Endothelial cell of umbilical vein (primary cell): ENCODE measurements at regions not wholly inside any gene's neighbourhood (a gene's known extent, or its start where the extent isn't known, plus 50 kb on each side); places are given as distances from the start of the nearest gene placed in this dataset.

ENCODE experiments used
- BruUV-seq: library from RNA; stranded (reverse); fragments of 400-500 nt; replicated peaks from 2 replicates; lab custom pipeline; 2021; lab: Mats Ljungman, UMichigan
- CTCF ChIA-PET: fragments of 300-600, 350-600 bp; sonication (Branson Sonifier 250); formaldehyde crosslinking; loops from one replicate; lab custom pipeline; 2021; ENCODE audit warnings: antibody characterized with exemption, inconsistent platforms; lab: Charles Lee
- POLR2A ChIA-PET: fragments of 300-600, 350-600 bp; sonication (Branson Sonifier 250); formaldehyde crosslinking; loops from one replicate; lab custom pipeline; 2021; ENCODE audit warnings: antibody characterized with exemption, inconsistent platforms; lab: Charles Lee
- DNase-seq: peaks from one replicate; pipeline ENCODE4 v3.0.0-alpha.2; 2011; ENCODE audit warnings: low read depth, low spot score
- FAIRE-seq: peaks from 2 replicates; lab custom pipeline; 2011; peaks lifted over from hg19 to GRCh38; lab: Jason Lieb, UNC
- H2AFZ ChIP-seq: 2 replicates; pipeline ENCODE4 v1.6.0; 2012; ENCODE audit warnings: low read depth, low read length, control low read depth, inconsistent platforms
- H3K27ac ChIP-seq: 2 replicates; pipeline ENCODE4 v1.5.1; 2011; ENCODE audit warnings: low read depth, mild to moderate bottlenecking, control low read depth, low read length, moderate library complexity; ENCODE audit not compliant: insufficient read depth
- H3K27me3 ChIP-seq, 2 experiments: 2 replicates each; pipeline versions ENCODE4 v1.6.0 to v1.6.1; 2011; ENCODE audit warnings: low read length in 2 of 2, mixed read lengths in 1 of 2; ENCODE audit not compliant: control insufficient read depth in 2 of 2, insufficient read depth in 2 of 2
- H3K36me3 ChIP-seq, 2 experiments: 2 replicates in 1 of 2; 3 replicates in 1 of 2; pipeline ENCODE4 v1.5.1; 2011; ENCODE audit warnings: low read length in 2 of 2, mild to moderate bottlenecking in 1 of 2, moderate library complexity in 1 of 2; ENCODE audit not compliant: control insufficient read depth in 2 of 2, insufficient read depth in 2 of 2; ENCODE audit errors: extremely low read depth in 1 of 2
- H3K4me1 ChIP-seq: 3 replicates; pipeline ENCODE4 v1.5.1; 2011; ENCODE audit warnings: mild to moderate bottlenecking, low read length; ENCODE audit not compliant: control insufficient read depth, insufficient read depth; ENCODE audit errors: extremely low read depth
- H3K4me2 ChIP-seq: 2 replicates; pipeline ENCODE4 v1.6.1; 2011; ENCODE audit warnings: low read length, control low read depth, mixed read lengths; ENCODE audit not compliant: insufficient read depth
- H3K4me3 ChIP-seq, 3 experiments: fragments of 200-600 bp in 1 of 3; sonication (generic), shearing (Covaris generic) in 1 of 3; replicated peaks in 1 of 3; 2 replicates each; pipeline ENCODE4 v1.5.1; 2011 to 2016; ENCODE audit warnings: control low read depth in 3 of 3, low read length in 3 of 3, mild to moderate bottlenecking in 2 of 3, inconsistent platforms in 1 of 3, low read depth in 1 of 3, moderate library complexity in 1 of 3; ENCODE audit not compliant: insufficient read depth in 1 of 3
- H3K79me2 ChIP-seq: 2 replicates; pipeline ENCODE4 v1.6.0; 2012; ENCODE audit warnings: low read length, inconsistent platforms; ENCODE audit not compliant: control insufficient read depth, insufficient read depth
- H3K9ac ChIP-seq: replicated peaks from 2 replicates; pipeline ENCODE3; 2011; ENCODE audit warnings: low read length, control low read depth; ENCODE audit not compliant: insufficient read depth; ENCODE audit errors: extremely low read depth
- H3K9me1 ChIP-seq: replicated peaks from 3 replicates; pipeline ENCODE4 v1.6.0; 2011; ENCODE audit warnings: mild to moderate bottlenecking, low read length; ENCODE audit not compliant: control insufficient read depth, insufficient read depth; ENCODE audit errors: extremely low read depth
- H3K9me3 ChIP-seq: replicated peaks from 2 replicates; pipeline ENCODE4 v1.5.1; 2012; ENCODE audit warnings: low read length, inconsistent platforms; ENCODE audit not compliant: control insufficient read depth, insufficient read depth
- H4K20me1 ChIP-seq: replicated peaks from 2 replicates; pipeline ENCODE3; 2011; ENCODE audit warnings: mild to moderate bottlenecking, low read length; ENCODE audit not compliant: control insufficient read depth, insufficient read depth; ENCODE audit errors: extremely low read depth
- EZH2 ChIP-seq: IDR thresholded peaks from 2 replicates; pipeline ENCODE4 v1.6.1; 2012; ENCODE audit warnings: borderline replicate concordance, low read depth, mild to moderate bottlenecking, moderate library complexity, low read length, inconsistent platforms; ENCODE audit not compliant: severe bottlenecking
- FOS ChIP-seq: IDR thresholded peaks from 2 replicates; pipeline ENCODE4 v1.6.1; 2011; ENCODE audit warnings: mild to moderate bottlenecking, low read length, moderate library complexity, borderline replicate concordance; ENCODE audit not compliant: insufficient read depth
- GATA2 ChIP-seq: IDR thresholded peaks from 2 replicates; pipeline ENCODE4 v1.7.0; 2011; ENCODE audit warnings: low read depth, mild to moderate bottlenecking, moderate library complexity, mixed read lengths, low read length; ENCODE audit not compliant: insufficient read length, insufficient read depth
- MYC ChIP-seq: IDR thresholded peaks from one replicate; pipeline ENCODE4 v1.6.1; 2011; ENCODE audit warnings: mild to moderate bottlenecking, low read depth, low read length
- POLR2A ChIP-seq: IDR thresholded peaks from 2 replicates; pipeline ENCODE4 v1.6.1; 2012; ENCODE audit warnings: low read depth, mild to moderate bottlenecking, control low read depth, low read length
- POLR2AphosphoS5 ChIP-seq: IDR thresholded peaks from 2 replicates; pipeline ENCODE4 v1.6.1; 2012; ENCODE audit warnings: low read depth, mild to moderate bottlenecking, control low read depth, low read length, moderate library complexity; ENCODE audit not compliant: insufficient read depth
- dilution Hi-C: fragments of 300-500 bp; cut with MboI; formaldehyde crosslinking; loops from one replicate; pipeline ENCODE4 v1.15.0; 2019; ENCODE audit warnings: low sequenced_read_pairs; ENCODE audit not compliant: extremely low pct_ligation_motif_present
- intact Hi-C: fragments of 100-400 bp; cut with micrococcal nuclease; formaldehyde crosslinking; loops from one replicate; pipeline ENCODE4 v1.10.0; 2022
- TF ChIP-seq, protein P1 (sequence below): IDR thresholded peaks from 2 replicates; pipeline ENCODE4 v1.6.1; 2011; ENCODE audit not compliant: insufficient read depth, insufficient read length
- TF ChIP-seq, protein P2 (sequence below), 2 donors: IDR thresholded peaks; 1 replicate in 1 of 2; 2 replicates in 1 of 2; pipeline ENCODE4 v1.5.1; 2011; ENCODE audit warnings: low read length in 2 of 2, mild to moderate bottlenecking in 2 of 2, moderate library complexity in 2 of 2, control low read depth in 1 of 2, inconsistent platforms in 1 of 2, low read depth in 1 of 2; ENCODE audit not compliant: insufficient read depth in 1 of 2; ENCODE audit errors: extremely low read depth in 1 of 2

DNA sequence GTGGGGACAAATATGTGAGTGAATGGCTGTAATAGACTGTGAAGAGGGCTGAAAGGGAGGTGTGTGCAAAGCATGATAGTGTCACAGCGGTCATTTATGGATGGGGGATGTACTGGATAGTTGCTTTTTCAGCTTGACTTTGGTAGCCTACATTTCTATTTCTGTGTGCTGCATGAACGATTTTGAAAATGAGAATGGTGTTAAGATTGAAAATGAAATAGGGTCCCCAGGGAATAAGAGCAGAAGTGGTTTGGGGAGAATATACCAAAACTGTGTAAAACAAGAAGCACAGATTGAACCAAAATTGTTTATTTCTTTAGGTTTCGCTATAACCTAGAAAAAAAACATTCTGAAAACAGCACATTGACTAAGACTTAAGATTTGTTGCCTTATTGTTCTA, 58.8 kb upstream of the CLNK start:
- TF ChIP-seq GATA2 (no peak), POLR2AphosphoS5 (no peak), FOS (no peak), MYC (no peak), POLR2A (no peak), EZH2 (no peak)
- Histone ChIP-seq H3K9me1 (no peaks in the 10 kb centered on the region), H3K27me3 (no peaks in the 10 kb centered on the region), H3K27ac (no peak overlapping the region), H2AFZ (no peak overlapping the region), H3K9ac (no peak overlapping the region), H3K36me3 (no peaks in the 10 kb centered on the region), H3K4me1 (no peaks in the 10 kb centered on the region), H3K79me2 (no peaks in the 10 kb centered on the region), H4K20me1 (no peaks in the 10 kb centered on the region), H3K4me3 (no peak overlapping the region), H3K4me2 (no peak overlapping the region), H3K9me3 (no peaks in the 10 kb centered on the region)
- CTCF ChIA-PET, result no interaction called here
- dilution Hi-C loops (no loop called here), intact Hi-C loops (no loop called here)
- no TSS peak for BruUV-seq
- DNase-seq (no peak), FAIRE-seq (no peak)
- POLR2A ChIA-PET, result no interaction called here

DNA sequence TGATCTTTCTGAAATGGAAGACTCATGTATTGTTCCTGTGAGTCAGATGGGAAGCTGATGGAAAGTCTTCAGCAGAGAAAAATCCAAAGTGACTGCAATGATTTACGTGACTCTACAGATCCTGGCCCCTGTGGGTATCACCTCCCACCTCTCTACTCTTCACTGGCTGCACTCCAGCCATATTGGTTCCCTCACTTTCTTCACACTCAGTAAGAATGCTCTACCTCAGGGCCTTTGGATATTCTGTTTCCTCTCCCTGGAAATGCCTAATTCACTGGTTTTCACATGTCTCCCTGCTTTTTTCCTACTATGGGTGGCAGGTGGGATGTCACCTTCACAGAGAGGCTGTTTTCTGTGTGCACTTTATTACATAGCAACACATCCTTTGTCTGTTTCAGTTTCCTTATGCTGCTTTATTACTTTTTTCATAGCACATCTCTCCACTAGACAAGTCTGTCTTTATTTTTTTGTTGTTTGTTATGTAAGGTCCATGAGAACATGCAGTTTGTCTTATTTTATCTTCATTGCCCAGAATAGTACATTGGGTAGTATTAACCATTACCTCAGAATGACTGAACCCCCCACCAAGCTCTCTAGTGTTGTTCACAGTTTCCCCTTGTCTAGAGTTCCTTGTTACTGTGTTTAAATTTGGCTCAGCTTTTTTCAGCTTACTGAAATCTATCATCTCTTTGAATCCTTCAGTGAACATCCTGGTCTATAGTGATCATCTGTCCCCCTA, 57.6 kb upstream of the CLNK start:
- dilution Hi-C loops (no loop called here), intact Hi-C loops (no loop called here)
- H3K4me1 ChIP-seq, result no peaks in the 10 kb centered on the region
- no peaks in the 10 kb centered on the region for H4K20me1 ChIP-seq
- no peak overlapping the region for H3K27ac ChIP-seq
- no peaks in the 10 kb centered on the region for H3K36me3 ChIP-seq
- H3K4me3 ChIP-seq, result no peak overlapping the region
- FAIRE-seq (no peak), DNase-seq (no peak)
- H3K4me2 ChIP-seq, result no peak overlapping the region
- no peak overlapping the region for H3K9ac ChIP-seq
- no peaks in the 10 kb centered on the region for H3K27me3 ChIP-seq
- no peaks in the 10 kb centered on the region for H3K9me1 ChIP-seq
- no peaks in the 10 kb centered on the region for H3K79me2 ChIP-seq
- no peaks in the 10 kb centered on the region for H3K9me3 ChIP-seq
- POLR2A ChIA-PET, result no interaction called here
- CTCF ChIA-PET, result no interaction called here
- H2AFZ ChIP-seq, result no peak overlapping the region
- no TSS peak for BruUV-seq
- TF ChIP-seq POLR2AphosphoS5, result no peak
- TF ChIP-seq, protein P1, sequence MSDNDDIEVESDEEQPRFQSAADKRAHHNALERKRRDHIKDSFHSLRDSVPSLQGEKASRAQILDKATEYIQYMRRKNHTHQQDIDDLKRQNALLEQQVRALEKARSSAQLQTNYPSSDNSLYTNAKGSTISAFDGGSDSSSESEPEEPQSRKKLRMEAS, result no peak
- TF ChIP-seq POLR2A, result no peak
- no peak for TF ChIP-seq MYC
- TF ChIP-seq GATA2, result no peak
- TF ChIP-seq, protein P2, sequence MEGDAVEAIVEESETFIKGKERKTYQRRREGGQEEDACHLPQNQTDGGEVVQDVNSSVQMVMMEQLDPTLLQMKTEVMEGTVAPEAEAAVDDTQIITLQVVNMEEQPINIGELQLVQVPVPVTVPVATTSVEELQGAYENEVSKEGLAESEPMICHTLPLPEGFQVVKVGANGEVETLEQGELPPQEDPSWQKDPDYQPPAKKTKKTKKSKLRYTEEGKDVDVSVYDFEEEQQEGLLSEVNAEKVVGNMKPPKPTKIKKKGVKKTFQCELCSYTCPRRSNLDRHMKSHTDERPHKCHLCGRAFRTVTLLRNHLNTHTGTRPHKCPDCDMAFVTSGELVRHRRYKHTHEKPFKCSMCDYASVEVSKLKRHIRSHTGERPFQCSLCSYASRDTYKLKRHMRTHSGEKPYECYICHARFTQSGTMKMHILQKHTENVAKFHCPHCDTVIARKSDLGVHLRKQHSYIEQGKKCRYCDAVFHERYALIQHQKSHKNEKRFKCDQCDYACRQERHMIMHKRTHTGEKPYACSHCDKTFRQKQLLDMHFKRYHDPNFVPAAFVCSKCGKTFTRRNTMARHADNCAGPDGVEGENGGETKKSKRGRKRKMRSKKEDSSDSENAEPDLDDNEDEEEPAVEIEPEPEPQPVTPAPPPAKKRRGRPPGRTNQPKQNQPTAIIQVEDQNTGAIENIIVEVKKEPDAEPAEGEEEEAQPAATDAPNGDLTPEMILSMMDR (IDR thresholded peaks at IDR 0.05; ENCODE audit: extremely low read depth in 1 of 2, insufficient read depth in 1 of 2, low read depth in 1 of 2, low read length in 2 of 2), result no peak
- no peak for TF ChIP-seq FOS
- TF ChIP-seq EZH2, result no peak
